HEK293T (cell line): ENCODE measurements at regions not wholly inside any gene's neighbourhood (a gene's known extent, or its start where the extent isn't known, plus 50 kb on each side); places are given as distances from the start of the nearest gene placed in this dataset.

Source experiments
- CTBP1 ChIP-seq: fragments of 450-650 bp; IDR thresholded peaks from 2 replicates; pipeline ENCODE4 v1.6.1; 2016; ENCODE audit warnings: borderline replicate concordance
- FOXM1 ChIP-seq: fragments of 450-650 bp; IDR thresholded peaks from 2 replicates; pipeline ENCODE4 v1.6.1; 2017; ENCODE audit warnings: mild to moderate bottlenecking, borderline replicate concordance
- PKNOX1 ChIP-seq: fragments of 450-650 bp; IDR thresholded peaks from 2 replicates; pipeline ENCODE4 v1.6.1; 2016
- SP1 ChIP-seq: fragments of 450-650 bp; IDR thresholded peaks from 2 replicates; pipeline ENCODE4 v1.6.1; 2017

- TF ChIP-seq SP1 (no peak), PKNOX1 (no peak), CTBP1 (no peak), FOXM1 (no peak)
Observed at GRCh38 chr21:35467566-35467965, 418.5 kb upstream of the RUNX1 start.
